ENCODE measurements at regions not wholly inside any gene's neighbourhood (a gene's known extent, or its start where the extent isn't known, plus 50 kb on each side); places are given as distances from the start of the nearest gene placed in this dataset.

GRCh38 chr4:10380735-10381134 is 76.5 kb downstream of the ZNF518B start:
- Mint-ChIP-seq H3K9me3 (ENCODE audit: unreplicated experiment) (no peaks in the 10 kb centered on the region), H3K4me3 (ENCODE audit: unreplicated experiment) (no peak overlapping the region), H3K4me1 (ENCODE audit: unreplicated experiment) (no peaks in the 10 kb centered on the region), H3K36me3 (ENCODE audit: unreplicated experiment) (no peaks in the 10 kb centered on the region), H3K27me3 (ENCODE audit: unreplicated experiment) (no peaks in the 10 kb centered on the region), H3K27ac (ENCODE audit: unreplicated experiment) (no peak overlapping the region)
- no peak for DNase-seq (ENCODE audit: extremely low spot score, unreplicated experiment)
- TF ChIP-seq CTCF (IDR thresholded peaks at IDR 0.05): no peak

GRCh38 chr4:10371869-10372471 is 85.3 kb downstream of the ZNF518B start:
- DNase-seq (ENCODE audit: extremely low spot score, unreplicated experiment): peak; percentile 73
- no peaks in the 10 kb centered on the region for H3K9me3 Mint-ChIP-seq (ENCODE audit: unreplicated experiment)
- no peak for TF ChIP-seq CTCF (IDR thresholded peaks at IDR 0.05)
- H3K27ac Mint-ChIP-seq (ENCODE audit: unreplicated experiment): no peak overlapping the region
- H3K36me3 Mint-ChIP-seq (ENCODE audit: unreplicated experiment): no peaks in the 10 kb centered on the region
- peaks cover 8% of the 10 kb centered on the region for H3K27me3 Mint-ChIP-seq (ENCODE audit: unreplicated experiment)
- H3K4me1 Mint-ChIP-seq (ENCODE audit: unreplicated experiment): no peaks in the 10 kb centered on the region
- H3K4me3 Mint-ChIP-seq (ENCODE audit: unreplicated experiment): no peak overlapping the region

GRCh38 chr4:10371121-10371520 is 86.1 kb downstream of the ZNF518B start:
- Mint-ChIP-seq H3K9me3 (ENCODE audit: unreplicated experiment) (no peaks in the 10 kb centered on the region), H3K36me3 (ENCODE audit: unreplicated experiment) (no peaks in the 10 kb centered on the region), H3K27ac (ENCODE audit: unreplicated experiment) (no peak overlapping the region), H3K4me3 (ENCODE audit: unreplicated experiment) (no peak overlapping the region), H3K27me3 (ENCODE audit: unreplicated experiment) (peaks cover 8% of the 10 kb centered on the region), H3K4me1 (ENCODE audit: unreplicated experiment) (no peaks in the 10 kb centered on the region)
- TF ChIP-seq CTCF (IDR thresholded peaks at IDR 0.05): no peak
- DNase-seq (ENCODE audit: extremely low spot score, unreplicated experiment): no peak

- TF ChIP-seq CTCF (IDR thresholded peaks at IDR 0.05): no peak
- Mint-ChIP-seq H3K36me3 (ENCODE audit: unreplicated experiment) (no peaks in the 10 kb centered on the region), H3K27ac (ENCODE audit: unreplicated experiment) (no peak overlapping the region), H3K9me3 (ENCODE audit: unreplicated experiment) (no peaks in the 10 kb centered on the region), H3K4me1 (ENCODE audit: unreplicated experiment) (no peaks in the 10 kb centered on the region), H3K27me3 (ENCODE audit: unreplicated experiment) (peaks cover 11% of the 10 kb centered on the region), H3K4me3 (ENCODE audit: unreplicated experiment) (no peak overlapping the region)
- no peak for DNase-seq (ENCODE audit: extremely low spot score, unreplicated experiment)
Measured at GRCh38 chr4:10369517-10369916, 87.7 kb downstream of the ZNF518B start.

- Mint-ChIP-seq H3K27ac (ENCODE audit: unreplicated experiment) (no peak overlapping the region), H3K36me3 (ENCODE audit: unreplicated experiment) (no peaks in the 10 kb centered on the region), H3K27me3 (ENCODE audit: unreplicated experiment) (peaks cover 23% of the 10 kb centered on the region), H3K4me1 (ENCODE audit: unreplicated experiment) (no peaks in the 10 kb centered on the region), H3K9me3 (ENCODE audit: unreplicated experiment) (no peaks in the 10 kb centered on the region), H3K4me3 (ENCODE audit: unreplicated experiment) (no peak overlapping the region)
- DNase-seq (ENCODE audit: extremely low spot score, unreplicated experiment): no peak
- TF ChIP-seq CTCF (IDR thresholded peaks at IDR 0.05): no peak
Measured at GRCh38 chr4:10366628-10367027, 90.6 kb downstream of the ZNF518B start.
